PC-9 (cell line): ENCODE measurements at regions not wholly inside any gene's neighbourhood (a gene's known extent, or its start where the extent isn't known, plus 50 kb on each side); places are given as distances from the start of the nearest gene placed in this dataset.
"Not testable (repeated sequence)": the region's sequence is repeated elsewhere in the genome, so short reads cannot be mapped to it uniquely, and the experiment has no call there.

Experiments
- BruUV-seq: library from RNA; stranded (reverse); fragments of 400-500 nt; replicated peaks from 2 replicates; lab custom pipeline; 2021; lab: Mats Ljungman, UMichigan
- CTCF ChIA-PET: fragments of 300-600 bp; sonication (Branson Sonifier 250); formaldehyde crosslinking; loops from one replicate; lab custom pipeline; 2022; ENCODE audit warnings: antibody characterized with exemption; lab: Charles Lee
- POLR2A ChIA-PET: fragments of 300-600 bp; sonication (Branson Sonifier 250); formaldehyde crosslinking; loops from one replicate; lab custom pipeline; 2022; ENCODE audit warnings: antibody characterized with exemption; ENCODE audit not compliant: unreplicated experiment; lab: Charles Lee
- DNase-seq, 2 experiments: peaks; one replicate each; pipeline versions ENCODE4 v3.0.0 to v3.0.0-alpha.2; 2015 to 2022; ENCODE audit warnings: mixed read lengths in 1 of 2
- H2AFZ ChIP-seq: fragments of 200-600 bp; sonication (generic); 2 replicates; pipeline ENCODE4 v1.8.1; 2017; ENCODE audit warnings: antibody characterized with exemption
- H3F3A ChIP-seq: fragments of 200-600 bp; sonication (generic); 2 replicates; pipeline ENCODE4 v1.8.1; 2017; ENCODE audit warnings: antibody characterized with exemption, mild to moderate bottlenecking, low read depth; ENCODE audit not compliant: insufficient read depth
- H3K27ac ChIP-seq: fragments of 200-600 bp; sonication (generic); 2 replicates; pipeline ENCODE4 v1.6.1; 2016; ENCODE audit warnings: mixed run types
- H3K27me3 ChIP-seq: fragments of 200-600 bp; sonication (generic); 2 replicates; pipeline ENCODE4 v1.6.1; 2016; ENCODE audit warnings: low read depth, mixed run types; ENCODE audit not compliant: insufficient read depth
- H3K36me3 ChIP-seq: fragments of 200-600 bp; sonication (generic); 2 replicates; pipeline ENCODE4 v1.6.1; 2016; ENCODE audit warnings: low read depth, mixed run types
- H3K4me1 ChIP-seq: fragments of 200-600 bp; sonication (generic); replicated peaks from 2 replicates; pipeline ENCODE4 v1.6.1; 2016; ENCODE audit warnings: mixed run types; ENCODE audit not compliant: insufficient read depth
- H3K4me2 ChIP-seq: fragments of 200-600 bp; sonication (generic); 2 replicates; pipeline ENCODE4 v1.6.1; 2017; ENCODE audit warnings: mixed run types
- H3K4me3 ChIP-seq: fragments of 200-600 bp; sonication (generic); 2 replicates; pipeline ENCODE4 v1.6.1; 2016; ENCODE audit warnings: mixed run types
- H3K79me2 ChIP-seq: fragments of 200-600 bp; sonication (generic); 2 replicates; pipeline ENCODE4 v1.6.1; 2017; ENCODE audit warnings: low read depth, mixed run types
- H3K9me2 ChIP-seq: fragments of 200-600 bp; sonication (generic); 2 replicates; pipeline ENCODE4 v1.8.1; 2017; ENCODE audit warnings: mild to moderate bottlenecking; ENCODE audit not compliant: insufficient read depth
- H3K9me3 ChIP-seq: fragments of 200-600 bp; sonication (generic); 2 replicates; pipeline ENCODE4 v1.8.1; 2016; ENCODE audit warnings: low read depth; ENCODE audit not compliant: insufficient read depth
- H4K20me1 ChIP-seq: fragments of 200-600 bp; sonication (generic); 2 replicates; pipeline ENCODE4 v1.8.1; 2017; ENCODE audit not compliant: insufficient read depth
- CTCF ChIP-seq: fragments of 200-600 bp; sonication (generic); conservative IDR thresholded peaks from 2 replicates; pipeline ENCODE4 v1.6.1; 2017; ENCODE audit warnings: mixed run types, antibody characterized with exemption, mild to moderate bottlenecking, moderate library complexity
- EZH2 ChIP-seq: fragments of 200-600 bp; sonication (generic); IDR thresholded peaks from 2 replicates; pipeline ENCODE4 v1.8.0; 2017; ENCODE audit warnings: antibody characterized with exemption, low read depth
- intact Hi-C: fragments of 100-400 bp; cut with micrococcal nuclease; formaldehyde crosslinking; loops from one replicate; pipeline ENCODE4 v1.10.0; 2022; ENCODE audit not compliant: unreplicated experiment

- H4K20me1 ChIP-seq, result no peaks in the 10 kb centered on the region
- no peaks in the 10 kb centered on the region for H3K79me2 ChIP-seq
- no peaks in the 10 kb centered on the region for H3K36me3 ChIP-seq
- no peak overlapping the region for H3K4me2 ChIP-seq
- no peaks in the 10 kb centered on the region for H3F3A ChIP-seq
- no peak for TF ChIP-seq CTCF
- TF ChIP-seq EZH2, result no peak
- H2AFZ ChIP-seq, result no peak overlapping the region
- no peak for DNase-seq
- ChIA-PET POLR2A (no interaction called here), CTCF (no interaction called here)
- 0 out of 2 replicates have a peak, but pooled peaks cover 5% of the 10 kb centered on the region for H3K27me3 ChIP-seq
- intact Hi-C loops, result no loop called here
- no peak overlapping the region for H3K27ac ChIP-seq
- no TSS peak for BruUV-seq
- no peaks in the 10 kb centered on the region for H3K9me3 ChIP-seq
- no peaks in the 10 kb centered on the region for H3K4me1 ChIP-seq
- no peak overlapping the region for H3K4me3 ChIP-seq
- H3K9me2 ChIP-seq, result no peaks in the 10 kb centered on the region
Measured at GRCh38 chr6:20021795-20022194, 184.6 kb downstream of the ID4 start.

- H4K20me1 ChIP-seq, intact Hi-C loops, H3F3A ChIP-seq, H3K27me3 ChIP-seq, H3K4me2 ChIP-seq, H3K27ac ChIP-seq, H2AFZ ChIP-seq, H3K9me2 ChIP-seq, DNase-seq, H3K9me3 ChIP-seq, CTCF ChIA-PET, H3K4me3 ChIP-seq, BruUV-seq, H3K79me2 ChIP-seq, H3K4me1 ChIP-seq, H3K36me3 ChIP-seq: not testable (repeated sequence)
- POLR2A ChIA-PET, result interaction anchor here (0.7 kb wide), 1 partner anchor 420 kb away, joined by 4 read pairs; no protein-coding TSS in a partner anchor
Measured at GRCh38 chr6:20023549-20024315, 186.6 kb downstream of the ID4 start.

GRCh38 chr6:20024316-20024673, 187.1 kb downstream of the ID4 start:
- no peaks in the 10 kb centered on the region for H3K9me3 ChIP-seq
- H4K20me1 ChIP-seq, result no peaks in the 10 kb centered on the region
- no peak overlapping the region for H3K4me2 ChIP-seq
- CTCF ChIA-PET, result no interaction called here
- no peaks in the 10 kb centered on the region for H3K79me2 ChIP-seq
- TF ChIP-seq EZH2 (no peak), CTCF (no peak)
- no peaks in the 10 kb centered on the region for H3K36me3 ChIP-seq
- H3K4me3 ChIP-seq, result no peak overlapping the region
- no TSS peak for BruUV-seq
- no peaks in the 10 kb centered on the region for H3K4me1 ChIP-seq
- POLR2A ChIA-PET, result interaction anchor here (0.7 kb wide), 1 partner anchor 420 kb away, joined by 4 read pairs; no protein-coding TSS in a partner anchor
- no peak overlapping the region for H2AFZ ChIP-seq
- H3K27ac ChIP-seq, result no peak overlapping the region
- no peak for DNase-seq
- H3K9me2 ChIP-seq, result no peaks in the 10 kb centered on the region
- no peaks in the 10 kb centered on the region for H3F3A ChIP-seq
- H3K27me3 ChIP-seq, result 0 out of 2 replicates have a peak, but pooled peaks cover 5% of the 10 kb centered on the region
- intact Hi-C loops, result no loop called here
